Neural progenitor cell (in vitro differentiated cells): ENCODE measurements at regions not wholly inside any gene's neighbourhood (a gene's known extent, or its start where the extent isn't known, plus 50 kb on each side); places are given as distances from the start of the nearest gene placed in this dataset.

Experiments
- DNase-seq: peaks from one replicate; pipeline ENCODE4 v3.0.0-alpha.2; 2016; ENCODE audit warnings: low spot score
- H2AFZ ChIP-seq: fragments of 200-600 bp; sonication (generic); replicated peaks from 2 replicates; pipeline ENCODE4 v1.6.1; 2016; ENCODE audit warnings: antibody characterized with exemption
- H3F3A ChIP-seq: fragments of 200-600 bp; sonication (generic); 2 replicates; pipeline ENCODE4 v1.6.1; 2016; ENCODE audit warnings: antibody characterized with exemption, low read depth
- H3K27ac ChIP-seq: fragments of 200-600 bp; sonication (generic); 2 replicates; pipeline ENCODE4 v1.5.1; 2016; ENCODE audit warnings: mild to moderate bottlenecking
- H3K27me3 ChIP-seq: fragments of 200-600 bp; sonication (generic); 2 replicates; pipeline ENCODE4 v1.6.1; 2016; ENCODE audit warnings: mild to moderate bottlenecking, moderate library complexity
- H3K36me3 ChIP-seq: fragments of 200-600 bp; sonication (generic); 2 replicates; pipeline ENCODE4 v1.5.1; 2016
- H3K4me1 ChIP-seq: fragments of 200-600 bp; sonication (generic); 2 replicates; pipeline ENCODE4 v1.6.1; 2016; ENCODE audit warnings: mixed run types
- H3K4me2 ChIP-seq: fragments of 200-600 bp; sonication (generic); 2 replicates; pipeline ENCODE4 v1.6.1; 2016
- H3K4me3 ChIP-seq: fragments of 200-600 bp; sonication (generic); 2 replicates; pipeline ENCODE4 v1.5.1; 2016
- H3K79me2 ChIP-seq: fragments of 200-600 bp; sonication (generic); 2 replicates; pipeline ENCODE4 v1.6.1; 2016; ENCODE audit warnings: low read depth
- H3K9ac ChIP-seq: fragments of 200-600 bp; sonication (generic); 2 replicates; pipeline ENCODE4 v1.6.1; 2016
- H3K9me3 ChIP-seq: fragments of 200-600 bp; sonication (generic); 2 replicates; pipeline ENCODE4 v1.5.1; 2016; ENCODE audit warnings: low read depth
- H4K20me1 ChIP-seq: fragments of 200-600 bp; sonication (generic); 2 replicates; pipeline ENCODE4 v1.6.1; 2016; ENCODE audit warnings: low read depth
- H3K27ac Mint-ChIP-seq: 3 replicates; pipeline ENCODE4 v1.8.0; 2021; ENCODE audit warnings: mixed read lengths
- H3K27me3 Mint-ChIP-seq: 2 replicates; pipeline ENCODE4 v1.8.0; 2022; ENCODE audit warnings: low read depth, mild to moderate bottlenecking, inconsistent platforms, moderate library complexity, mixed read lengths; ENCODE audit not compliant: insufficient read depth
- H3K36me3 Mint-ChIP-seq: 3 replicates; pipeline ENCODE4 v1.8.0; 2021; ENCODE audit warnings: mixed read lengths
- H3K4me1 Mint-ChIP-seq: 3 replicates; pipeline ENCODE4 v1.8.0; 2021; ENCODE audit warnings: mixed read lengths
- H3K4me3 Mint-ChIP-seq: 3 replicates; pipeline ENCODE4 v1.8.0; 2021; ENCODE audit warnings: mild to moderate bottlenecking, moderate library complexity, mixed read lengths
- H3K9me3 Mint-ChIP-seq: 3 replicates; pipeline ENCODE4 v1.8.0; 2020; ENCODE audit warnings: mixed read lengths
- EZH2 ChIP-seq: fragments of 200-600 bp; sonication (generic); IDR thresholded peaks from 2 replicates; pipeline ENCODE4 v1.6.1; 2017; ENCODE audit warnings: antibody characterized with exemption, mild to moderate bottlenecking, moderate library complexity
- EZH2phosphoT487 ChIP-seq: fragments of 200-600 bp; sonication (generic); IDR thresholded peaks from 2 replicates; pipeline ENCODE4 v1.6.1; 2017; ENCODE audit warnings: antibody characterized with exemption
- TF ChIP-seq, protein P1 (sequence below): fragments of 200-600 bp; sonication (generic); IDR thresholded peaks from 2 replicates; pipeline ENCODE4 v1.5.1; 2017; ENCODE audit warnings: antibody characterized with exemption, mild to moderate bottlenecking

GRCh38 chr10:78925800-78926319 lies 142.9 kb upstream of the ZMIZ1 start:
- peaks cover 2% of the 10 kb centered on the region for H3K4me1 ChIP-seq
- Mint-ChIP-seq H3K4me3 (no peak overlapping the region), H3K27me3 (peaks cover 10% of the 10 kb centered on the region), H3K4me1 (peaks cover 32% of the 10 kb centered on the region), H3K27ac (no peak overlapping the region), H3K36me3 (no peaks in the 10 kb centered on the region), H3K9me3 (no peaks in the 10 kb centered on the region)
- no peaks in the 10 kb centered on the region for H3K79me2 ChIP-seq
- no peak for DNase-seq
- no peak overlapping the region for H3K9ac ChIP-seq
- no peak overlapping the region for H2AFZ ChIP-seq
- H3K9me3 ChIP-seq: no peaks in the 10 kb centered on the region
- TF ChIP-seq, protein P1, sequence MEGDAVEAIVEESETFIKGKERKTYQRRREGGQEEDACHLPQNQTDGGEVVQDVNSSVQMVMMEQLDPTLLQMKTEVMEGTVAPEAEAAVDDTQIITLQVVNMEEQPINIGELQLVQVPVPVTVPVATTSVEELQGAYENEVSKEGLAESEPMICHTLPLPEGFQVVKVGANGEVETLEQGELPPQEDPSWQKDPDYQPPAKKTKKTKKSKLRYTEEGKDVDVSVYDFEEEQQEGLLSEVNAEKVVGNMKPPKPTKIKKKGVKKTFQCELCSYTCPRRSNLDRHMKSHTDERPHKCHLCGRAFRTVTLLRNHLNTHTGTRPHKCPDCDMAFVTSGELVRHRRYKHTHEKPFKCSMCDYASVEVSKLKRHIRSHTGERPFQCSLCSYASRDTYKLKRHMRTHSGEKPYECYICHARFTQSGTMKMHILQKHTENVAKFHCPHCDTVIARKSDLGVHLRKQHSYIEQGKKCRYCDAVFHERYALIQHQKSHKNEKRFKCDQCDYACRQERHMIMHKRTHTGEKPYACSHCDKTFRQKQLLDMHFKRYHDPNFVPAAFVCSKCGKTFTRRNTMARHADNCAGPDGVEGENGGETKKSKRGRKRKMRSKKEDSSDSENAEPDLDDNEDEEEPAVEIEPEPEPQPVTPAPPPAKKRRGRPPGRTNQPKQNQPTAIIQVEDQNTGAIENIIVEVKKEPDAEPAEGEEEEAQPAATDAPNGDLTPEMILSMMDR: no peak
- no peak for TF ChIP-seq EZH2
- TF ChIP-seq EZH2phosphoT487: no peak
- no peak overlapping the region for H3K4me3 ChIP-seq
- no peaks in the 10 kb centered on the region for H3F3A ChIP-seq
- H3K36me3 ChIP-seq: no peaks in the 10 kb centered on the region
- H3K4me2 ChIP-seq: no peak overlapping the region
- H3K27ac ChIP-seq: no peak overlapping the region
- peaks cover under 1% of the 10 kb centered on the region for H3K27me3 ChIP-seq
- H4K20me1 ChIP-seq: no peaks in the 10 kb centered on the region

GRCh38 chr10:78927257-78927995 lies 141.3 kb upstream of the ZMIZ1 start:
- no peaks in the 10 kb centered on the region for H4K20me1 ChIP-seq
- Mint-ChIP-seq H3K9me3 (no peaks in the 10 kb centered on the region), H3K4me3 (no peak overlapping the region), H3K4me1 (peaks cover 40% of the 10 kb centered on the region), H3K36me3 (no peaks in the 10 kb centered on the region), H3K27ac (no peak overlapping the region), H3K27me3 (peaks cover 14% of the 10 kb centered on the region)
- H3K4me3 ChIP-seq: no peak overlapping the region
- peaks cover 6% of the 10 kb centered on the region for H3K27me3 ChIP-seq
- H3K9ac ChIP-seq: no peak overlapping the region
- H3F3A ChIP-seq: no peaks in the 10 kb centered on the region
- H3K4me1 ChIP-seq: peaks cover 2% of the 10 kb centered on the region
- no peak overlapping the region for H3K27ac ChIP-seq
- no peak overlapping the region for H3K4me2 ChIP-seq
- TF ChIP-seq EZH2 (no peak), EZH2phosphoT487 (no peak)
- TF ChIP-seq, protein P1: no peak
- DNase-seq: no peak
- H3K9me3 ChIP-seq: no peaks in the 10 kb centered on the region
- H3K36me3 ChIP-seq: no peaks in the 10 kb centered on the region
- no peaks in the 10 kb centered on the region for H3K79me2 ChIP-seq
- H2AFZ ChIP-seq: no peak overlapping the region

GRCh38 chr10:78928330-78928729 lies 140.4 kb upstream of the ZMIZ1 start:
- Histone ChIP-seq H3K27me3 (peaks cover 6% of the 10 kb centered on the region), H3K9ac (no peak overlapping the region), H2AFZ (no peak overlapping the region), H3K79me2 (no peaks in the 10 kb centered on the region), H3K36me3 (no peaks in the 10 kb centered on the region), H3K4me1 (peaks cover 2% of the 10 kb centered on the region), H3K4me3 (no peak overlapping the region), H3F3A (no peaks in the 10 kb centered on the region), H3K27ac (no peak overlapping the region), H4K20me1 (no peaks in the 10 kb centered on the region), H3K4me2 (no peak overlapping the region), H3K9me3 (no peaks in the 10 kb centered on the region)
- Mint-ChIP-seq H3K9me3 (no peaks in the 10 kb centered on the region), H3K4me3 (no peak overlapping the region), H3K4me1 (peaks cover 37% of the 10 kb centered on the region), H3K36me3 (no peaks in the 10 kb centered on the region), H3K27ac (no peak overlapping the region), H3K27me3 (peaks cover 15% of the 10 kb centered on the region)
- no peak for TF ChIP-seq EZH2
- no peak for DNase-seq

GRCh38 chr10:78929541-78929940 lies 139.2 kb upstream of the ZMIZ1 start:
- H3K4me1 ChIP-seq: no peaks in the 10 kb centered on the region
- no peak overlapping the region for H3K27ac ChIP-seq
- no peak for TF ChIP-seq EZH2phosphoT487
- TF ChIP-seq, protein P1: no peak
- no peak for TF ChIP-seq EZH2
- H3F3A ChIP-seq: no peaks in the 10 kb centered on the region
- no peaks in the 10 kb centered on the region for H3K9me3 ChIP-seq
- Mint-ChIP-seq H3K4me1 (peaks cover 29% of the 10 kb centered on the region), H3K9me3 (no peaks in the 10 kb centered on the region), H3K4me3 (no peak overlapping the region), H3K27me3 (peaks cover 18% of the 10 kb centered on the region), H3K36me3 (no peaks in the 10 kb centered on the region), H3K27ac (no peak overlapping the region)
- peaks cover 6% of the 10 kb centered on the region for H3K27me3 ChIP-seq
- no peaks in the 10 kb centered on the region for H3K36me3 ChIP-seq
- no peak for DNase-seq
- H4K20me1 ChIP-seq: no peaks in the 10 kb centered on the region
- no peak overlapping the region for H3K4me3 ChIP-seq
- no peak overlapping the region for H3K4me2 ChIP-seq
- no peak overlapping the region for H2AFZ ChIP-seq
- no peaks in the 10 kb centered on the region for H3K79me2 ChIP-seq
- no peak overlapping the region for H3K9ac ChIP-seq
